HG02623 (cell line): ENCODE measurements at regions not wholly inside any gene's neighbourhood (a gene's known extent, or its start where the extent isn't known, plus 50 kb on each side); places are given as distances from the start of the nearest gene placed in this dataset.

Source experiments
- ATAC-seq: cut with Tn5 transposase; IDR thresholded peaks from one replicate; pipeline ENCODE4 v1.9.1; 2021; ENCODE audit warnings: moderate library complexity; ENCODE audit not compliant: unreplicated experiment

- no peak for ATAC-seq
Observed at GRCh38 chr4:182142176-182143085, 100.8 kb upstream of the TENM3 start.

DNA sequence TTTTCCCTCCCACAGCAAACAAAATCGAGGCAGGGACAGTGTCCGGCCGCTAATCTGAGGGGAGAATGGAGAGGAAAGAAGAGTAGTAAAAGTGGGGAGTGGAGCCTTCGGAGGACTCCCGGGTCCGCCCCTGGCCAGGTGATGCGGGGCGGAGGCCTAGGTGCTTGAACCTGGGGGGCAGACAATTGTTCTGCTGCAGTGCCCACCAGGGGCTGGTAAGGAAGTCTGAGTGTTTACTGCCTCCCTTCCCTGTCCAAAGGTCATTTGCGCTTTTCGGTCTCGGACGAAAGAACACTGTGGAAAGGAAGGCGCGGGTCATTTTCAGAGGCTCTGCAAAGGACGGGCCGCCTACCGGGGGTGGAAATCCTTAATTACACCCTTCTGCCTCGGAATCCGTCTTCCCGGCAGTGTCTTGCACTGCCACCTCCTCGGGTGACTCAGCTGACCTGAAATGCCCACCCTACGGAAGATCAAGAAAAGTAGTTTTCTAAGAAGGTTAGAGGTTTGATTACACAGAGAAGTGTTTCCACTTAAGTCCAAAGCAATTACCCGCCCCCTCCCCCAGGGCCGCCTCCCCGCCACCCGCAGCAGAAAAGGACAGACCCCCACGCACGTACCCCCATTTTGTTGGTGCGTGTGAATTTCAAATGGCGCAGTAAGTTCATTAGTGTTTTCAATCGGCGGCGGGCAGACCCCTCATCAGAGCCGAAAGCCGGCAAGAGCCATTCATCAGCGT, 99.9 kb upstream of the TENM3 start:
- no peak for ATAC-seq

DNA sequence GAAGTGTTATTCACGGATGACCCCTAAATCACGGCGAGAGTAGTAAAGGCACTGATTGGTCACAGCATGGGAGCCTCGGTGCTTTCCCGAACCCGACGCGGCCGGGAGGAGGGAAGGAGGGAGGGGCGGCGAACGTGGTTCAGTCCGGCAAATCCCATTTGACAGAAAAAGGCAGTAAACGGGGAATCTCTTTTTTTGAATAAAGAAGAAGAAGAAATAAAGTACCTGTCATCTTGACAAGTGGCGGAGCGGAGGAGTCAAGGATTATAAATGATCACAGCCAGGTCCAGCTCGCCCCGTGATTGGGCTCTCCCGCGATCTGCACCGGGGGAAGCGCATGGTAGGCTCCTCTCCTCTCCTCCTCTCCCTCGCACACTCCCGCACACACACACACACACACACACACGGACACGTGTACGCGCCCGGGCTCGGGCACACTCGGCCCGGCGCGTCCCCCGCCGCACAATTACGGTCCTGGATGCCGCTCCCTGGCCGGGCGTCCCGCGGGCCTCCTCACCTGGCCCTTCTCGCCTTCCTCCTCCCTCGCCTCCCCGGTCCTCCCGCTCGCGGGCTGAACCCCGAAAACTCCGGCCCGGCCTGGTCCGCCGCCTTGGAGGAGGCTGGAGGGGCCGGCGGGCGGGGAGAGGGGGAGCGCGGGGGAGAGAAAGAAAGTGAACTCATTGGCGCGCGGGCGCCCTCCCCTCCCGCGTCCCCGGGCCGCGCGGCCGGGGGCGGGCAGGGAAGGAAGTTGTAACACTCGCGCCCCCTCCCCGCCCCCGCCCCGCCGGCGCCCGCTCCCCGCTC, 99.2 kb upstream of the TENM3 start:
- ATAC-seq, result no peak

DNA sequence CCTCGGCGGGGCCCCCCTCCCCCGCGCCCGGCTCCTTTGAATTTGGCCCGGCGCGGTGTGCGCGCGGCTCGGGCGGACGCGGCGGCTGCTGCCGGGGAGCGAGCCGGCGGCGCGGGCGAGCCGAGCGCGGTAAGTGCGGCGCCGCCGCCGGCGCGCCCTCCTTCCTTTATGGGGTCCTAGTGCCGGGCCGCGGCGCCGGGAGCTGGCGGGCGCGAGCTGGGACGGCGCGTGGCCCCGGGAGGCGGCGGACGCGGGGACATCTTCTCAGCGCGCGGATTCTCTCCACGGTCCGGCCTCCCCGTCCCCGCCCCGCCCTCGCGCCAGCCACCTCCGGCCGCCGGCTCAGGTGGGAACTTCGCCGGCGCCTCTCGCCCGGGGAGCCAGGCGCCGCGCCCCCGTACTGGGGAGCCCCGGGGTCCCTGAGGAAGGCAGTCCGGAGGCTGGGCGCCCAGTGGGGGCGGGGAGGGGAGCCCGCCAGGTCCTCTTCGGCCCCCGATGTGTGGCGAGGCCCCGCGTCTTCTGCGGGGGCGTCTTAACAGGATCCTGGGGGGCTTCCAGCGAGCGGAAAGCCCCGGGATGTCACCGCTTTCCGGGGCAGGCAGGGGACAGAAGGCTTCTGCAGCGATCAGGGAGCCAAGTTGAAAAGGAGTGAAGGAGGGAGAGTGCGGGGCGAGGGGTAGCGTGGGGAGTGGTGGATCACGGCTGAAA, 98.4 kb upstream of the TENM3 start:
- ATAC-seq, result no peak

GRCh38 chr4:182145334-182145905, 97.8 kb upstream of the TENM3 start:
- ATAC-seq, result no peak

DNA sequence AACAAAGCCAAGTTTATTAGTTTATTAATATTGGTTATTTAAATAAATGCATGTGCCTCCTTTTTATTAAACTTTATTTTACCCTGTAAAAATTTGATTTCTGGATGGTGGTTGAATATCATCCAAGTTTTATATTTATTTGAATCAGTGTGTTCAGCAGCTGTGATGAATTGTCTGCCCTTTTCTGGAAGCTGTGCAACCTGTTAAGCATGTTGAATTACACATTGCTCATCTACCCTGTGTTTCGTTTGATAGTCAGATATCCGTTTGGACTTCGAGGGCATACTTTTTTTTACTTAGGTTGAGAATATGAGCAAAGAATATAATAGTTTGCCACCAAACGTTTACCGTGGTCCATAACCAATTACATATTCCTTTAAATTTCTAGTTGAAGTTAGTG, 95.8 kb upstream of the TENM3 start:
- no peak for ATAC-seq

DNA sequence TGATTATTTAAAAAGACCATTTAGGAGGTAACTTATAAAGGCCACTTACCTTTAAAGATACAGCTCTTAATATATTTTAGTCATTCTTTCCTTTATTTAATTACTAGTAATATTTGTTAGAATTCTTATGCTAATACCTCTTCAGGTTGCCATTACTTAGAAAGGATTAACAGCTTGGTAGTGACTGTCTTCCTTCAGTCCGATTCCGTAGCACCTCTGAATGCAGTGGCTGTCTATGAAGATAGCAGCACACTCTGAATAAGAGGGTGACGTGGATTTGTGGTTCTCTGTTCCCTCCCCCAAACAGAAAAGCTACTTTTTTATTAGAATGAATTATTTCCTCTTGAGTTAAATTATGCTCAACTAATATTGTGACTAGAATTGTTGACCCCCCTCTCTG, 92.6 kb upstream of the TENM3 start:
- ATAC-seq, result no peak

GRCh38 chr4:182155806-182156205, 87.4 kb upstream of the TENM3 start:
- ATAC-seq, result no peak

DNA sequence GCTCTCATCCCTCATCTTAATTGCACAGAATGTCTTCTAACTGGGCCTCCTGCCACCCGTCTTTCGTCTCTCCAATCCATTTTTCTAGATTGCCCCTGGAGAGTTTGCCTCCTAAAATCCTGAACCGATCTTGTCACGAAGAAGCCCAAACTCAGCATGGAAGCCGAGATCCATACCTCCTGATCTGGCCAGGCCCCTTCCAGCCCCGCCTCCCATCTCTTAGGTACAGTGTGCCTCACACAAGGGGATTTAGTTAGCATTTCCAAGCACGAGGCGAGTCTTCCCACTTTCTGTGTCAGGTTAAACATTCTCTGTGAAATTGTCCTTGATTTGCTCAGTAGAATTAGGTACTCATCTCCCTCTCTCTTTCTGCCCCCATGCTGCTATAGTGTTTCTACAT, 80.0 kb upstream of the TENM3 start:
- no peak for ATAC-seq

GRCh38 chr4:182169572-182169971, 73.6 kb upstream of the TENM3 start:
- ATAC-seq, result no peak

DNA sequence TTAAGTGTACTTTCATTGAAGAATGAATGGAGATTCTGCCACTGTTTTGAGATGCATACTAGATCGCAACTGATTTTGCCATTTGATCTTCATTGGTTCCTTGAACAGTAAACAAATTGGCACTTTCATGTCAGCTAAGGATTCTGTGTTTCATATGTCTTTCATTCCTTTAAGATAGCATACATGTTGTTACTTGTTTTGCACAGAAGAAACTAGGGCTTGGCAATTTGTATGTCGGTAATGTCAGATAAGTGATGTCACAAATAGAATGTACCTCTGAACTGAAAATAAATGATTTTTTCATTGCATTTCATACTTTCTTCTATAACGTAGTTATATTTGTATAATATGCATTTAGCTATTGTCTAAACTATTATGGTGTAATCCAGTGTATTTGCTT, 73.2 kb upstream of the TENM3 start:
- no peak for ATAC-seq

DNA sequence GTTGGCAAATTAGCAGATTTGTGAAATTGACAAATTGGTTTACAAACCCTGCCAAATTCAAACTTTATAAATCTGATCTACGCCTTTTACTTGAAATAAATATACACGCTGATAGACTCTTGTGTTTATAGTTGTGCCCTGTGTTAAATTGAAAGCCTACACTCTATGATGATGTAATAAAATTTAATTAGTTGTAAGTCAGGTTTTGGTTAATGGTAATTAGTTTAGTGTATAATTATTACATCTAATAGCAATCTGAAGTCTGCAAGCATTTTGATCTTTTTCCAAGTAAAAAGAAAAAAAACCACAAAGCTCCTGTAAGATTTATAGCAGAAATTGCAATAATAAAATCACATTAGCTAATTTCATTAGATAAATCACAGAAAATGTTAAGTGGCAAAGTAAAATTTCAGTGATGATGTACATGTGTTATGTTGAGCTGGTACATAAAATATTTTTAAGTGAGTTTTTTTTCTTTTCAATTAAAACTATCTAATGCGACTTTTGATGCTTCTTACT, 72.7 kb upstream of the TENM3 start:
- no peak for ATAC-seq

DNA sequence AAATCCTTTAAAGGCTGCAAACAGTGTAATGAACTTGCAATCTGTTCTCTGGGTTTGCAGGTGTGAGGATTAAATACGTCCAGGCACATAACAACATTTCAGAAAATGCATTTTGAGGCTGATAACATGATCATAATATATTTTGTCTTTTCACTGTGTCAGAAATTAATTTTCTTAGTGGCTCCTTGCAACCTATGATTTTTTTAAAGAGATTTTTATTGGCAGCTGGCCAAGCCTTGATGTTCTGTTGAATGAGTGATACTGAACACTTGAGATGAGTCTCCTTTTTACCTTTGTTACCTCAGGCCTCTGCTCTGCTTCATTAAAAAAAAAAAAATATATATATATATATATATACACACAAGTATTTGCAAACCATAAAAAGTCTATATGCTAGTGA, 68.2 kb upstream of the TENM3 start:
- no peak for ATAC-seq

DNA sequence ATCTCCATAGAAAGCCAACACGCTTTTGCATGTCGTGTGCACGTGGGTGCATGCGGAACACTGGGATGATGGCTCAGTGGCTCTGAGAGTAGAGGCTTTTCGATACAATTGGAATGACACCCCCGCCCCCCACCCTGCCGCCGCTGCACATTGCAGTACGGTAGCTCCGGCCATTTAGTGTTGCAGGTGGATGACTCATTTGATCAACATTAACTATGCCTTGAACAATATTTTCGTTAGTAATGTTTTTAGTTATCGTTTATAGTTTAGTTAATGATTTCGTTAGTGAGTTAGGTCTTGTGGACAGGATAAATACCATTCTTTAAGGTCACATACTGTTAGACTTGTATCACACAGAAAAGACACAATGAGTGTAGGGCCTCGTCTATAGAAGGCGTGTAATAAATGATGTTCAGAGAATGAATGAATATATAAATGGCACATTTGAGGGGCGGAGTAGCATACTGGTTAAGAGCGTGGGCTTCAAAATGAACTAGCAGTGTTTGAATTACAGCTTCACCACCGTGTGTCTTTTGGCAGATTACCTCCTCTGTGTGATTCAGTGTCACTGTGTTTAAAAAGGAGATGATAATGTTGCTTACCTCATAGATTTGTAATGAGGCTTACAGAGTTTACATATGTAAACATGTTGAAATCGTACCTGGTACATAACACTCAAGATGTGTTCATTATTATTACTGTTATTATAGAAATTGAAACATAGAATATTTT, 67.2 kb upstream of the TENM3 start:
- ATAC-seq, result no peak

DNA sequence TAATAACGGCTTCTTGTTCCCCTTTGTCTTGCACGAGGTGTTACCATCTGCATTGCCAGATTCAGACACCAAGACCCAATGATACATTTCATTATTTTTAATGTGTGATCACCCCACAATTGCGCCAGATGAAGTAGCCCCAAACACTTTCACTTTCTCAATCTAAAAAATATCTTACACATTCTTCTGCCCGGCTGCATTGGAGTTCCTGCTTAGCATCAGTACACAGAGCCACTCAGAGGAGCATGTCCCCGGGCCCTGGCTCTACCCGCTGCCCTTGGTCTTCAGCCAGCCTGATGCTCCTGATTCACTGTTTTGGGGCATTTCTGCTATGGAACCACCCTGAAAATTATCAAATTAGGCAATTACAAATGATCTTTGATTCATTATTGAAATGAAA, 66.0 kb upstream of the TENM3 start:
- no peak for ATAC-seq

- no peak for ATAC-seq
Observed at GRCh38 chr4:182179105-182179504, 64.1 kb upstream of the TENM3 start.

DNA sequence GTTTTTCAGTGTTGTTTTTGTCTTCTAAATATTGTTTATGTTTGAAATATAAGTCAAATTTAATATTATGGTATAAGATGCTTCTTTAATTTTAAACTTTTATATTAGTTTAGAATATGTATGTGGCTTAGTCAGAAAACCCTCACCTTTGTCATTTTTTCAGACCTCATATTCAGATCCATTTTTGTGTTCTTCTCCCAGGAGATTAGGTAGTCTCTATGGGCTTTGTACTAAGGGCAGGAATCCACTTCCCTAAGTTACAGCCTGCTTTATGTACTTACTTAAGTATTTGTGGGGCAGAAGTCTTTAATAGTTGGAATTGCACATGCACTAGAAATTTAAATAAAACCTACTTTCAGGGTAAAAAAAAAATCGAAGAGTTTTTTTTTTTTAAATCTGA, 63.5 kb upstream of the TENM3 start:
- no peak for ATAC-seq

GRCh38 chr4:182185491-182185890, 57.7 kb upstream of the TENM3 start:
- ATAC-seq, result no peak

- no peak for ATAC-seq
Observed at GRCh38 chr4:182187674-182188073, 55.5 kb upstream of the TENM3 start.

- ATAC-seq, result no peak
Observed at GRCh38 chr4:182188622-182189021, 54.6 kb upstream of the TENM3 start.
